ENCODE measurements at regions not wholly inside any gene's neighbourhood (a gene's known extent, or its start where the extent isn't known, plus 50 kb on each side); places are given as distances from the start of the nearest gene placed in this dataset.
"Not testable (repeated sequence)": the region's sequence is repeated elsewhere in the genome, so short reads cannot be mapped to it uniquely, and the experiment has no call there.

- no peak for DNase-seq (ENCODE audit: low read depth)
Measured at GRCh38 chr7:12827920-12828319, 140.5 kb downstream of the ARL4A start.

GRCh38 chr7:12831024-12831423 is 143.6 kb downstream of the ARL4A start:
- DNase-seq (ENCODE audit: low read depth), result no peak

GRCh38 chr7:12833829-12834228 is 146.4 kb downstream of the ARL4A start:
- no peak for DNase-seq (ENCODE audit: low read depth)

- no peak for DNase-seq (ENCODE audit: low read depth)
Measured at GRCh38 chr7:12834782-12835181, 147.3 kb downstream of the ARL4A start.

GRCh38 chr7:12839508-12840153 is 152.2 kb downstream of the ARL4A start:
- no peak for DNase-seq (ENCODE audit: low read depth)

- not testable (repeated sequence) for DNase-seq (ENCODE audit: low read depth)
Measured at GRCh38 chr7:12844732-12845131, 157.3 kb downstream of the ARL4A start.

GRCh38 chr7:12847001-12847400 is 159.6 kb downstream of the ARL4A start:
- no peak for DNase-seq (ENCODE audit: low read depth)

GRCh38 chr7:12851142-12851541 is 163.7 kb downstream of the ARL4A start:
- no peak for DNase-seq (ENCODE audit: low read depth)

- DNase-seq (ENCODE audit: low read depth), result no peak
Measured at GRCh38 chr7:12851841-12852240, 164.4 kb downstream of the ARL4A start.

- no peak for DNase-seq (ENCODE audit: low read depth)
Measured at GRCh38 chr7:12855036-12855435, 167.6 kb downstream of the ARL4A start.

GRCh38 chr7:12859761-12860160 is 172.3 kb downstream of the ARL4A start:
- no peak for DNase-seq (ENCODE audit: low read depth)

GRCh38 chr7:12861070-12861469 is 173.6 kb downstream of the ARL4A start:
- DNase-seq (ENCODE audit: low read depth), result no peak

- DNase-seq (ENCODE audit: low read depth), result no peak
Measured at GRCh38 chr7:12862146-12862545, 174.7 kb downstream of the ARL4A start.

GRCh38 chr7:12864470-12865046 is 177.1 kb downstream of the ARL4A start:
- DNase-seq (ENCODE audit: low read depth), result no peak

GRCh38 chr7:12865593-12865992 is 178.2 kb downstream of the ARL4A start:
- no peak for DNase-seq (ENCODE audit: low read depth)

GRCh38 chr7:12866207-12866606 is 178.8 kb downstream of the ARL4A start:
- no peak for DNase-seq (ENCODE audit: low read depth)

- DNase-seq (ENCODE audit: low read depth), result no peak
Measured at GRCh38 chr7:12868027-12868426, 180.6 kb downstream of the ARL4A start.

GRCh38 chr7:12870219-12870618 is 182.8 kb downstream of the ARL4A start:
- no peak for DNase-seq (ENCODE audit: low read depth)

- no peak for DNase-seq (ENCODE audit: low read depth)
Measured at GRCh38 chr7:12872487-12872886, 185.1 kb downstream of the ARL4A start.

- DNase-seq (ENCODE audit: low read depth), result no peak
Measured at GRCh38 chr7:12873571-12873970, 186.1 kb downstream of the ARL4A start.

- no peak for DNase-seq (ENCODE audit: low read depth)
Measured at GRCh38 chr7:12879139-12879538, 191.7 kb downstream of the ARL4A start.

- no peak for DNase-seq (ENCODE audit: low read depth)
Measured at GRCh38 chr7:12881712-12882111, 194.3 kb downstream of the ARL4A start.

- DNase-seq (ENCODE audit: low read depth), result no peak
Measured at GRCh38 chr7:12882710-12883109, 195.3 kb downstream of the ARL4A start.

- DNase-seq (ENCODE audit: low read depth), result no peak
Measured at GRCh38 chr7:12884033-12884432, 196.6 kb downstream of the ARL4A start.

Measured in fibroblast of gingiva (primary cell).